Caco-2 (cell line): ENCODE measurements at regions not wholly inside any gene's neighbourhood (a gene's known extent, or its start where the extent isn't known, plus 50 kb on each side); places are given as distances from the start of the nearest gene placed in this dataset.
A peak's percentile ranks its signal among the peaks of the same experiment; 100 is the strongest.

Experiments
- BruUV-seq: library from RNA; stranded (reverse); fragments of 400-500 nt; replicated peaks from 2 replicates; lab custom pipeline; 2021; lab: Mats Ljungman, UMichigan
- CTCF ChIA-PET: fragments of 300-600 bp; sonication (Branson Sonifier 250); formaldehyde crosslinking; loops from one replicate; lab custom pipeline; 2022; ENCODE audit warnings: antibody characterized with exemption; lab: Charles Lee
- POLR2A ChIA-PET: fragments of 300-600 bp; sonication (Branson Sonifier 250); formaldehyde crosslinking; loops from one replicate; lab custom pipeline; 2022; ENCODE audit warnings: antibody characterized with exemption; lab: Charles Lee
- DNase-seq, 2 experiments: peaks; one replicate each; pipeline versions ENCODE4 v3.0.0 to v3.0.0-alpha.2; 2020 to 2022
- H3K27me3 ChIP-seq: replicated peaks from 2 replicates; pipeline ENCODE4 v1.6.0; 2011; ENCODE audit warnings: low read length; ENCODE audit not compliant: control insufficient read depth, insufficient read depth
- H3K36me3 ChIP-seq: 2 replicates; pipeline ENCODE4 v1.5.1; 2011; ENCODE audit warnings: low read length; ENCODE audit not compliant: control insufficient read depth, insufficient read depth
- H3K4me1 ChIP-seq: fragments of 250-450 bp; sonication (Bioruptor Pico); 2 replicates; pipeline ENCODE4 v1.5.1; 2020; ENCODE audit warnings: mild to moderate bottlenecking
- H3K4me3 ChIP-seq: 2 replicates; pipeline ENCODE4 v1.5.1; 2011; ENCODE audit warnings: low read depth, mild to moderate bottlenecking, control low read depth, low read length
- H3K9me3 ChIP-seq: fragments of 250-450 bp; sonication (Bioruptor Pico); 2 replicates; pipeline ENCODE4 v1.5.1; 2020; ENCODE audit warnings: mild to moderate bottlenecking, moderate library complexity
- H3K27ac Mint-ChIP-seq: one replicate; pipeline ENCODE4 v1.8.0; 2022; ENCODE audit warnings: mixed read lengths; ENCODE audit not compliant: unreplicated experiment
- H3K27me3 Mint-ChIP-seq: one replicate; pipeline ENCODE4 v1.8.0; 2022; ENCODE audit warnings: mixed read lengths; ENCODE audit not compliant: insufficient read depth, unreplicated experiment
- H3K36me3 Mint-ChIP-seq: one replicate; pipeline ENCODE4 v1.8.0; 2022; ENCODE audit warnings: mild to moderate bottlenecking, mixed read lengths; ENCODE audit not compliant: insufficient read depth, unreplicated experiment
- H3K4me1 Mint-ChIP-seq: one replicate; pipeline ENCODE4 v1.8.0; 2022; ENCODE audit warnings: low read depth, mixed read lengths; ENCODE audit not compliant: unreplicated experiment
- H3K4me3 Mint-ChIP-seq: one replicate; pipeline ENCODE4 v1.8.0; 2022; ENCODE audit warnings: mild to moderate bottlenecking, moderate library complexity, mixed read lengths; ENCODE audit not compliant: unreplicated experiment
- H3K9me3 Mint-ChIP-seq: one replicate; pipeline ENCODE4 v1.8.0; 2022; ENCODE audit warnings: mixed read lengths; ENCODE audit not compliant: unreplicated experiment
- intact Hi-C: fragments of 100-400 bp; cut with micrococcal nuclease; formaldehyde crosslinking; loops from one replicate; pipeline ENCODE4 v1.10.0; 2022; ENCODE audit not compliant: unreplicated experiment
- TF ChIP-seq, protein P1 (sequence below), 2 experiments: fragments of 200-600 bp in 1 of 2; IDR thresholded peaks; 1 replicate in 1 of 2; 2 replicates in 1 of 2; pipeline versions ENCODE4 v1.5.1 to v1.8.0; 2011 to 2022; ENCODE audit warnings: antibody characterized with exemption in 1 of 2, control low read depth in 1 of 2, inconsistent platforms in 1 of 2, low read depth in 1 of 2, low read length in 1 of 2, mild to moderate bottlenecking in 1 of 2, moderate library complexity in 1 of 2; ENCODE audit not compliant: insufficient read depth in 1 of 2, severe bottlenecking in 1 of 2, unreplicated experiment in 1 of 2

DNA sequence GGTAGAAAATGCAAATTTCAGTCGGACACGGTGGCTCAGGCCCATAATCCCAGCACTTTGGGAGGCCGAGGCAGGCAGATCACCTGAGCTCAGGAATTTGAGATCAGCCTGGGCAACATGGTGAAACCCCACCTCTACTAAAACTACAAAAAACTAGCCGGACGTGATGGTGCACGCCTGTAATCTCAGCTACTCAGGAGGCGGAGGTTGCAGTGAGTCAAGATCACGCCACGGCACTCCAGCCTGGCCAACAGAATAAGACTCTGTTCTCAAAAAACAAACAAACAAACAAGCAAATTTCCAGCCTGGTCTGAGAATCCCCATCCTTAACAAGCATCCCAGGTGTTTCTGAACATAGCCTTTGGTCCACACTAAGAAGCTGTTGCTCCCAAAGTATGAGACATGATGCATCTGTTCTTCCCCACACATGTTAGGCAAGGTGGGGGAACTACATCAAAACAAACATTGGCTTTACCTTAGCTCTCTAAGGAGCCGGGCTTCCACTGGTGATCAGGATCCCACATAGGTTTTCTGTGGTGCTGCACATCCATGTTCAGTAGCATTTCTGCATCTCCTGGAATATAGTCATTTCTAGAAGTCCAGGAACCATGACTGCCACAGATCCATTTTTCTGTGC is 92.5 kb upstream of the DMRT1 start:
- no peaks in the 10 kb centered on the region for H3K4me1 Mint-ChIP-seq
- H3K36me3 ChIP-seq: no peaks in the 10 kb centered on the region; the same call in none of the 2 replicates
- H3K27me3 ChIP-seq: no peaks in the 10 kb centered on the region
- TF ChIP-seq, protein P1, sequence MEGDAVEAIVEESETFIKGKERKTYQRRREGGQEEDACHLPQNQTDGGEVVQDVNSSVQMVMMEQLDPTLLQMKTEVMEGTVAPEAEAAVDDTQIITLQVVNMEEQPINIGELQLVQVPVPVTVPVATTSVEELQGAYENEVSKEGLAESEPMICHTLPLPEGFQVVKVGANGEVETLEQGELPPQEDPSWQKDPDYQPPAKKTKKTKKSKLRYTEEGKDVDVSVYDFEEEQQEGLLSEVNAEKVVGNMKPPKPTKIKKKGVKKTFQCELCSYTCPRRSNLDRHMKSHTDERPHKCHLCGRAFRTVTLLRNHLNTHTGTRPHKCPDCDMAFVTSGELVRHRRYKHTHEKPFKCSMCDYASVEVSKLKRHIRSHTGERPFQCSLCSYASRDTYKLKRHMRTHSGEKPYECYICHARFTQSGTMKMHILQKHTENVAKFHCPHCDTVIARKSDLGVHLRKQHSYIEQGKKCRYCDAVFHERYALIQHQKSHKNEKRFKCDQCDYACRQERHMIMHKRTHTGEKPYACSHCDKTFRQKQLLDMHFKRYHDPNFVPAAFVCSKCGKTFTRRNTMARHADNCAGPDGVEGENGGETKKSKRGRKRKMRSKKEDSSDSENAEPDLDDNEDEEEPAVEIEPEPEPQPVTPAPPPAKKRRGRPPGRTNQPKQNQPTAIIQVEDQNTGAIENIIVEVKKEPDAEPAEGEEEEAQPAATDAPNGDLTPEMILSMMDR (IDR thresholded peaks at IDR 0.05; ENCODE audit: insufficient read depth in 1 of 2, low read depth in 1 of 2, low read length in 1 of 2, severe bottlenecking in 1 of 2, unreplicated experiment in 1 of 2): no peak
- H3K27me3 Mint-ChIP-seq: no peaks in the 10 kb centered on the region
- H3K27ac Mint-ChIP-seq: no peak overlapping the region
- H3K4me3 Mint-ChIP-seq: no peak overlapping the region
- BruUV-seq: no TSS peak
- CTCF ChIA-PET: no interaction called here
- POLR2A ChIA-PET: no interaction called here
- intact Hi-C loops: no loop called here
- H3K4me1 ChIP-seq: 0 out of 2 replicates have a peak, but pooled peaks cover 8% of the 10 kb centered on the region
- no peaks in the 10 kb centered on the region for H3K9me3 ChIP-seq
- no peak overlapping the region for H3K4me3 ChIP-seq
- H3K9me3 Mint-ChIP-seq: no peaks in the 10 kb centered on the region
- no peak for DNase-seq
- H3K36me3 Mint-ChIP-seq: peaks cover 21% of the 10 kb centered on the region

DNA sequence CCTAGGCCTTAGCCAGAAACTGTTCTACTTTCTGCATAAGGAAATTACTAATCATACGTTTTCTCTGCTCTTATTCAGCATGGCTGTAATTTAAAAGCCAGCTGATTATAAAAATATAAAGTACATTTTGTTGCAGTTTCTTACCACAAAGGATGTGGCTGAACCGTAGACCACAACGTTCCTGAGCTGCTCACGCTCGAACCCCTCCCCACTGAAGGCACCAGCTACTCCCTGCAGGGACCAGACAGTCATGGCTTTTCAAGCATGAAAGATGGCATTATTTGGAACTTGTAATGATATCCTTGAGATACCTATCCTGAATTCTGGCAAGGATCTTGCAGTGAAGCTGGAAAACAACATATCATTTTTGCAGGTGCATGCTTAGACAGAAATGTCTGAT is 91.8 kb upstream of the DMRT1 start:
- ChIA-PET CTCF (no interaction called here), POLR2A (no interaction called here)
- Mint-ChIP-seq H3K27ac (peak overlapping the region; percentile 19), H3K4me3 (no peak overlapping the region), H3K9me3 (no peaks in the 10 kb centered on the region), H3K4me1 (no peaks in the 10 kb centered on the region), H3K36me3 (peaks cover 21% of the 10 kb centered on the region), H3K27me3 (no peaks in the 10 kb centered on the region)
- no peaks in the 10 kb centered on the region for H3K9me3 ChIP-seq
- 0 out of 2 replicates have a peak, but pooled peaks cover 8% of the 10 kb centered on the region for H3K4me1 ChIP-seq
- H3K4me3 ChIP-seq: no peak overlapping the region
- no TSS peak for BruUV-seq
- H3K27me3 ChIP-seq: no peaks in the 10 kb centered on the region
- DNase-seq: no peak
- intact Hi-C loops: no loop called here
- H3K36me3 ChIP-seq: no peaks in the 10 kb centered on the region; the same call in none of the 2 replicates
- TF ChIP-seq, protein P1 (IDR thresholded peaks at IDR 0.05; ENCODE audit: insufficient read depth in 1 of 2, low read depth in 1 of 2, low read length in 1 of 2, severe bottlenecking in 1 of 2, unreplicated experiment in 1 of 2): no peak

DNA sequence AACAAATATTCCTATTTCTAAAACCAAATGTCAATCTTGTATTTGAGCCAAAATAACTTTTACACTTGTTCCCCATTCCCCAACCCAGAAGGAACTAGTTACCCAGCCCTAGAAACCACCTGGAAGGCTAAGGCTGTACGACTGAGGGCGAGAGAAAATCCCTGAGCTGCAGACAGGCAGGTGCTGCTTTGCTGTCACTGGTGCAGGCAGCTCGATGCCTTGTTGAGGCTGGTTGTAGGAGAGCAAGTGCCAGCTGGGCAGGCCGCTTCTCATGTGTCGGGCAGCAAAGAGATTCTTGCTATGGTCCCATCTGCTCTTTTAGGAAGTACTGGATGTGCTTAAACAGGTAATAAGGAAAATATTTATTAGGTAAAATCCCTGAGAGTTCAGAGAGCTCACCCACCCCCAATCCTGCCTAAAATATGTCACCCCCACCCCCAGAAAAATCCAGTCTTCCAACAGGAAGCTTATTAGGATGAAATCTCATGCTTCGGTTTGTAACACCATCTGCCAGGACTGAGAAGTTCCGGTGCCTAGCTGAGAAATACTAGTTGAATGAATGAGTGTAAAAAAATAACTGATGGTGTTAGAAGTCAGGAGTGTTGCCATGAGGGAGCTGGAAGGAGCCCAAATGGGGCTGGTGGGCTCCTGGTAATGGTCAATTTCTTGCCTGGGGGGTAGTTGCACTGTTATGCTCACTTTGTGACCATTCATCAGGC is 91.1 kb upstream of the DMRT1 start:
- TF ChIP-seq, protein P1 (IDR thresholded peaks at IDR 0.05; ENCODE audit: insufficient read depth in 1 of 2, low read depth in 1 of 2, low read length in 1 of 2, severe bottlenecking in 1 of 2, unreplicated experiment in 1 of 2): no peak

More for the DNA sequence above, 91.1 kb upstream of the DMRT1 start:
- Mint-ChIP-seq H3K27ac (peak overlapping the region; percentile 19), H3K9me3 (no peaks in the 10 kb centered on the region), H3K4me1 (no peaks in the 10 kb centered on the region), H3K4me3 (no peak overlapping the region), H3K36me3 (peaks cover 25% of the 10 kb centered on the region), H3K27me3 (no peaks in the 10 kb centered on the region)
- CTCF ChIA-PET: interaction anchor here (0.6 kb wide), 2 partner anchors 57 to 255 kb away, joined by 4 to 5 read pairs; no protein-coding TSS in a partner anchor
- POLR2A ChIA-PET: interaction anchor here (0.6 kb wide), 1 partner anchor 68 kb away, joined by 11 read pairs; no protein-coding TSS in a partner anchor
- intact Hi-C loops: no loop called here
- Histone ChIP-seq H3K36me3 (no peaks in the 10 kb centered on the region; the same call in 1 of the 2 replicates), H3K4me3 (no peak overlapping the region), H3K4me1 (0 out of 2 replicates have a peak, but pooled peaks cover 8% of the 10 kb centered on the region), H3K27me3 (no peaks in the 10 kb centered on the region), H3K9me3 (no peaks in the 10 kb centered on the region)
- no TSS peak for BruUV-seq
- no peak for DNase-seq
